ENCODE measurements at regions not wholly inside any gene's neighbourhood (a gene's known extent, or its start where the extent isn't known, plus 50 kb on each side); places are given as distances from the start of the nearest gene placed in this dataset.
A peak's percentile ranks its signal among the peaks of the same experiment; 100 is the strongest.

GRCh38 chr16:49969091-49970030 is 55.7 kb upstream of the CNEP1R1 start:
- DNase-seq (ENCODE audit: low spot score), result no peak
- in situ Hi-C loops (cut with HindIII; ENCODE audit: low sequenced_read_pairs), result no loop called here

DNA sequence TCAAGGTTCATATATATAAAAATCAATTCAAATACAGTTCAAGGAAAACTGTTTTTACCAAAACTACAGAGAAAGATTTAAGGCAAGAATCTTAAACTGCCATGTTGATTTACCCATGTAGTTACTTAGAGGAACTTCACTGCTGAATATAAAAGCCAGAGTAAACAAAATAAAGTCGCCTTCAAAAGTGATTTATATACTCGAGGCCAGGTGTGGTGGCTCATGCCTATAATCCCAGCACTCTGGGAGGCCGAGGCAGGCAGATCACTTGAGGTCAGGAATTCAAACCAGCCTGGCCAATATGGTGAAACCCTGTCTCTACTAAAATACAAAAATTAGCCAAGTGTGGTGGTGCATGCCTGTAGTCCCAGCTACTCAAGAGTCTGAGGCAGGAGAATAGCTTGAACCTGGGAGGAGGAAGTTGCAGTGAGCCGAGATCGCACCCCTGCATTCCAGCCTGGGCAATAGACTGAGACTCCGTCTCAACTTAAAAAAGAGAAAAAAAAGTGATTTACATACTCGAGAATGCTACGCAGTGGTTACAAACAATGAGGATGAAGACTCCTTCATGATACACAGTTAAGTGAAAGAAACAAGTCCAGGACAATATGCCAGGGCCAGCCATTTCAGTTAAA is 54.1 kb upstream of the CNEP1R1 start:
- in situ Hi-C loops (cut with HindIII; ENCODE audit: low sequenced_read_pairs), result no loop called here
- no peak for DNase-seq (ENCODE audit: low spot score)

DNA sequence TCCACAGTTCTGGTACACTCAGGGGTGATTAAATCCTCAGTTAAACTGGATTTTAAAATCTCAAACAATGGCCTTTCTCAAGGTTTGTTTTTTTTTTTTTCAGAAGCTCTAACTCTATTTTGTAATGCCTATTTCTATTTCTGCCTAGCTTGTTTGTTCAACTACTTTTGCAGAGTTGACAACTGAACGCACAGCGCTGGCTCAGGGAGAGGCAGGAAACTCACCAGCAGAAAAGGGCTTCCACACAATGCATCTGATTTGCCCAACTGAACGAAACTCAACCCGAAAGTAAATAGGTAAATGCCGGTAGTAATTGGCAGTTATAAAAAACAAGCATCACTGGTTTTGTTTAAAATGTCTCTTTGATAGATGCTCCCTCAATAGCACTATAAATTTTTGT is 52.7 kb upstream of the CNEP1R1 start:
- no peak for DNase-seq (ENCODE audit: low spot score)
- in situ Hi-C loops (cut with HindIII; ENCODE audit: low sequenced_read_pairs), result no loop called here

- peak; percentile 31 for DNase-seq (ENCODE audit: low spot score)
- in situ Hi-C loops (cut with HindIII; ENCODE audit: low sequenced_read_pairs), result no loop called here
These were observed 52.1 kb upstream of the CNEP1R1 start for GRCh38 chr16:49972961-49973360.

Data from G401 (cell line).